B cell (primary cell): ENCODE measurements at regions not wholly inside any gene's neighbourhood (a gene's known extent, or its start where the extent isn't known, plus 50 kb on each side); places are given as distances from the start of the nearest gene placed in this dataset.

ENCODE experiments used
- ATAC-seq: fragments of 200-7000 bp; cut with Tn5 transposase; one replicate; pipeline ENCODE4 v1.10.0; 2021; ENCODE audit warnings: low read depth, mild to moderate bottlenecking, moderate number of reproducible peaks, moderate library complexity
- CTCF ChIA-PET: fragments of 350-600 bp; sonication (Branson Sonifier 250); formaldehyde crosslinking; loops from one replicate; lab custom pipeline; 2021; ENCODE audit warnings: antibody characterized with exemption, inconsistent platforms; lab: Charles Lee
- POLR2A ChIA-PET: fragments of 350-600 bp; sonication (Branson Sonifier 250); formaldehyde crosslinking; loops from one replicate; lab custom pipeline; 2021; ENCODE audit warnings: antibody characterized with exemption; lab: Charles Lee
- DNase-seq: peaks from one replicate; pipeline ENCODE4 v3.0.0; 2013
- H2AFZ ChIP-seq: 2 replicates; pipeline ENCODE4 v1.6.1; 2012; ENCODE audit warnings: mild to moderate bottlenecking, low read depth, low read length; ENCODE audit not compliant: insufficient read depth, poor library complexity, severe bottlenecking
- H3K27ac ChIP-seq, 2 donors: 1 replicate in 1 of 2; 2 replicates in 1 of 2; pipeline ENCODE4 v1.5.1; 2012 to 2013; ENCODE audit warnings: low read length in 2 of 2, mild to moderate bottlenecking in 2 of 2, moderate library complexity in 1 of 2
- H3K27me3 ChIP-seq, 4 experiments: fragments of 200-600 bp in 1 of 4; sonication (generic) in 1 of 4; replicated peaks in 1 of 4; 1 replicate in 2 of 4; 2 replicates in 2 of 4; pipeline versions ENCODE4 v1.6.1 to v1.7.0; 2013 to 2016; ENCODE audit warnings: low read length in 3 of 4, mild to moderate bottlenecking in 2 of 4, mixed read lengths in 1 of 4, moderate library complexity in 1 of 4; ENCODE audit not compliant: insufficient read depth in 4 of 4, control insufficient read depth in 3 of 4; ENCODE audit errors: control extremely low read depth in 1 of 4
- H3K36me3 ChIP-seq, 2 experiments: replicated peaks in 1 of 2; 1 replicate in 1 of 2; 2 replicates in 1 of 2; pipeline versions ENCODE4 v1.6.1 to v1.7.1; 2013; ENCODE audit warnings: low read length in 1 of 2; ENCODE audit not compliant: insufficient read depth in 2 of 2, control insufficient read depth in 1 of 2; ENCODE audit errors: control extremely low read depth in 1 of 2, extremely low read depth in 1 of 2
- H3K4me1 ChIP-seq, 2 donors: fragments of 200-600 bp in 1 of 2; sonication (generic) in 1 of 2; 1 replicate in 1 of 2; 2 replicates in 1 of 2; pipeline versions ENCODE4 v1.5.1 to v1.6.1; 2013 to 2017; ENCODE audit warnings: low read length in 2 of 2; ENCODE audit not compliant: control insufficient read depth in 2 of 2, insufficient read depth in 2 of 2
- H3K4me2 ChIP-seq: replicated peaks from 2 replicates; pipeline ENCODE3; 2012; ENCODE audit warnings: mild to moderate bottlenecking, low read depth, low read length; ENCODE audit not compliant: poor library complexity, severe bottlenecking
- H3K4me3 ChIP-seq, 5 experiments: fragments of 200-600 bp in 1 of 5; sonication (generic) in 1 of 5; 1 replicate in 3 of 5; 2 replicates in 2 of 5; pipeline versions ENCODE4 v1.5.1 to v1.7.0; 2011 to 2016; ENCODE audit warnings: low read length in 4 of 5, mild to moderate bottlenecking in 4 of 5, low read depth in 2 of 5, control low read depth in 1 of 5, moderate library complexity in 1 of 5; ENCODE audit not compliant: insufficient read depth in 1 of 5; ENCODE audit errors: control extremely low read depth in 1 of 5, extremely low read depth in 1 of 5
- H3K79me2 ChIP-seq: fragments of 200-600 bp; sonication (generic); one replicate; pipeline ENCODE4 v1.6.0; 2016; ENCODE audit warnings: low read length; ENCODE audit not compliant: control insufficient read depth, insufficient read depth
- H3K9ac ChIP-seq: fragments of 200-600 bp; sonication (generic); 2 replicates; pipeline ENCODE4 v1.6.1; 2017; ENCODE audit warnings: mild to moderate bottlenecking, low read length, moderate library complexity
- H3K9me3 ChIP-seq, 3 donors: one replicate each; pipeline versions ENCODE4 v1.6.1 to v1.7.1; 2013; ENCODE audit warnings: low read length in 2 of 3; ENCODE audit not compliant: control insufficient read depth in 2 of 3, insufficient read depth in 1 of 3; ENCODE audit errors: control extremely low read depth in 1 of 3
- H4K20me1 ChIP-seq: 2 replicates; pipeline ENCODE4 v1.6.0; 2012; ENCODE audit warnings: mild to moderate bottlenecking, low read length; ENCODE audit not compliant: insufficient read depth, control insufficient read depth, poor library complexity, severe bottlenecking
- H3K27ac Mint-ChIP-seq: one replicate; pipeline ENCODE4 v1.8.0; 2021; ENCODE audit warnings: mixed read lengths
- H3K27me3 Mint-ChIP-seq: one replicate; pipeline ENCODE4 v1.8.0; 2021; ENCODE audit warnings: mixed read lengths
- H3K4me1 Mint-ChIP-seq: one replicate; pipeline ENCODE4 v1.8.0; 2021; ENCODE audit warnings: mixed read lengths
- H3K4me3 Mint-ChIP-seq: one replicate; pipeline ENCODE4 v1.8.0; 2021; ENCODE audit warnings: mixed read lengths
- H3K9me3 Mint-ChIP-seq: one replicate; pipeline ENCODE4 v1.8.0; 2022; ENCODE audit warnings: mixed read lengths; ENCODE audit not compliant: insufficient read depth
- CTCF ChIP-seq: fragments of 200-600 bp; IDR thresholded peaks from one replicate; pipeline ENCODE4 v1.8.0; 2022; ENCODE audit warnings: antibody characterized with exemption, mild to moderate bottlenecking
- EZH2 ChIP-seq: IDR thresholded peaks from 2 replicates; pipeline ENCODE4 v1.6.1; 2012; ENCODE audit warnings: borderline replicate concordance, low read depth, mild to moderate bottlenecking, moderate library complexity, low read length; ENCODE audit not compliant: insufficient read depth, poor library complexity, severe bottlenecking
- WGBS: methylation state at CpG from one replicate; pipeline ENCODE4 v1.1.5; 2013; ENCODE audit warnings: missing lambda C conversion rate; ENCODE audit not compliant: insufficient coverage; 5-methylcytosine and 5-hydroxymethylcytosine counted together
- intact Hi-C: fragments of 100-400 bp; cut with micrococcal nuclease; formaldehyde crosslinking; loops from one replicate; pipeline ENCODE4 v1.10.0; 2022

- H3K27ac Mint-ChIP-seq: no peak overlapping the region
- H3K4me1 Mint-ChIP-seq: no peaks in the 10 kb centered on the region
- ATAC-seq (no peak), DNase-seq (no peak)
- Histone ChIP-seq H3K9ac (no peak overlapping the region), H3K27ac (no peak overlapping the region), H4K20me1 (no peaks in the 10 kb centered on the region), H3K4me3 (no peak overlapping the region), H3K9me3 (no peaks in the 10 kb centered on the region), H3K36me3 (no peaks in the 10 kb centered on the region), H3K4me2 (no peak overlapping the region), H3K4me1 (no peaks in the 10 kb centered on the region), H2AFZ (no peak overlapping the region), H3K27me3 (no peaks in the 10 kb centered on the region), H3K79me2 (no peaks in the 10 kb centered on the region)
- no peaks in the 10 kb centered on the region for H3K27me3 Mint-ChIP-seq
- intact Hi-C loops: no loop called here
- no peak overlapping the region for H3K4me3 Mint-ChIP-seq
- no CpG with 5 or more reads among the region's 3 CpGs for WGBS
- peaks cover 4% of the 10 kb centered on the region for H3K9me3 Mint-ChIP-seq
- ChIA-PET POLR2A (no interaction called here), CTCF (no interaction called here)
- TF ChIP-seq EZH2 (no peak), CTCF (no peak)
Observed at GRCh38 chr12:33248364-33248763, 191.3 kb downstream of the SYT10 start.

DNA sequence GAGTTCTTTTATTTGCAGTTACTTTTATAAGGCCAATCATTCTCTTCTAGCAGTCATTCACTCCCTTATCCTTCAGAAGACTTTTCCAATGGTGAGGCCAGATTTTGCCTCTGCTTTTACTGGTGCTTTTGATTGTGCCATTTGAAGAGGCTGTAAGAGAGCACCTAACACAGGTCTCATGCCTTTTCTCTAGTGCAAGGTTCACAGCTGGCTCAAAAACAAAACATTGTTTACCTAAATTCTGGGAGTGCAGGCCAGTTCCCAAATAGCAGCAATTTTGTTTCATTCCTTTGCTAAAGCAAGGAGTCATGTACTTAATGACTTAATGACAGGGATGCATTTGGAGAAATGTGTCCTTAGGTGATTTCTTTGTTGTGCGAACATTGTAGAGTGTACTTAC lies 192.0 kb downstream of the SYT10 start:
- CTCF ChIA-PET: no interaction called here
- Mint-ChIP-seq H3K9me3 (peaks cover 4% of the 10 kb centered on the region), H3K4me3 (no peak overlapping the region), H3K27ac (no peak overlapping the region), H3K4me1 (no peaks in the 10 kb centered on the region), H3K27me3 (no peaks in the 10 kb centered on the region)
- Histone ChIP-seq H3K4me1 (no peaks in the 10 kb centered on the region), H3K79me2 (no peaks in the 10 kb centered on the region), H3K9ac (no peak overlapping the region), H2AFZ (no peak overlapping the region), H3K27ac (no peak overlapping the region), H3K9me3 (no peaks in the 10 kb centered on the region), H3K27me3 (no peaks in the 10 kb centered on the region), H3K36me3 (no peaks in the 10 kb centered on the region), H3K4me3 (no peak overlapping the region), H3K4me2 (no peak overlapping the region), H4K20me1 (no peaks in the 10 kb centered on the region)
- no peak for ATAC-seq
- no peak for DNase-seq
- TF ChIP-seq CTCF: no peak
- WGBS: no CpG with 5 or more reads among the region's 1 CpG
- POLR2A ChIA-PET: no interaction called here
- intact Hi-C loops: no loop called here
